GM18951 (cell line): ENCODE measurements at regions not wholly inside any gene's neighbourhood (a gene's known extent, or its start where the extent isn't known, plus 50 kb on each side); places are given as distances from the start of the nearest gene placed in this dataset.
"Not testable (repeated sequence)": the region's sequence is repeated elsewhere in the genome, so short reads cannot be mapped to it uniquely, and the experiment has no call there.

Experiments
- POLR2A ChIP-seq: IDR thresholded peaks from 4 replicates; pipeline ENCODE4 v1.6.1; 2011; ENCODE audit warnings: mild to moderate bottlenecking; ENCODE audit not compliant: insufficient read length, insufficient read depth; ENCODE audit errors: extremely low read depth
- in situ Hi-C: fragments of 300-500 bp; cut with MboI; formaldehyde crosslinking; loops from one replicate; pipeline ENCODE4 v1.12.0; 2022; ENCODE audit warnings: low sequenced_read_pairs, mixed read lengths, inconsistent platforms; ENCODE audit not compliant: unreplicated experiment

- TF ChIP-seq POLR2A: no peak
- in situ Hi-C loops: no loop called here
These were observed 284.6 kb downstream of the C16orf95 start for GRCh38 chr16:87032554-87032953.

DNA sequence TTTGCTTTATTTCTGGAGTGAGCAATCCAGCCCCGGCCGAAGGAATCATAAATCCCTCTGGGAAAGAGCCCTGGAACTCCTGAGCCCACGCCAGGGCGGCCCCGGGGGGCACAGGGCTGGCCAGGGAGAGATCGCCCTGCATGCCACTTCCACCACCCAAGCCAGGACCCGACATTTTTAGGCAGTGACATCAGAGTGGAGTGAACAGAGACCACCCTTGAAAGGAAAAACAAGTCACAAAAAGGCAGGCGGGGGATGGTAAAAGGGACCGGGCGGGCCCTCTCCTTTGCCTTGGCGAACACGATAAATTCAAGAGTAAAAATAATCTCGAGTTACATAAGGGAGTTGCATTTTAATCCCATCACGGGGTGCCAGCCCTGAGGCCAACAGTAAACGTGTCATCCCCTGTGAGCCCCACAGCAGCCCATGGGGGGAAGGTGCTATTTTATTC is 284.1 kb downstream of the C16orf95 start:
- in situ Hi-C loops: no loop called here
- no peak for TF ChIP-seq POLR2A

DNA sequence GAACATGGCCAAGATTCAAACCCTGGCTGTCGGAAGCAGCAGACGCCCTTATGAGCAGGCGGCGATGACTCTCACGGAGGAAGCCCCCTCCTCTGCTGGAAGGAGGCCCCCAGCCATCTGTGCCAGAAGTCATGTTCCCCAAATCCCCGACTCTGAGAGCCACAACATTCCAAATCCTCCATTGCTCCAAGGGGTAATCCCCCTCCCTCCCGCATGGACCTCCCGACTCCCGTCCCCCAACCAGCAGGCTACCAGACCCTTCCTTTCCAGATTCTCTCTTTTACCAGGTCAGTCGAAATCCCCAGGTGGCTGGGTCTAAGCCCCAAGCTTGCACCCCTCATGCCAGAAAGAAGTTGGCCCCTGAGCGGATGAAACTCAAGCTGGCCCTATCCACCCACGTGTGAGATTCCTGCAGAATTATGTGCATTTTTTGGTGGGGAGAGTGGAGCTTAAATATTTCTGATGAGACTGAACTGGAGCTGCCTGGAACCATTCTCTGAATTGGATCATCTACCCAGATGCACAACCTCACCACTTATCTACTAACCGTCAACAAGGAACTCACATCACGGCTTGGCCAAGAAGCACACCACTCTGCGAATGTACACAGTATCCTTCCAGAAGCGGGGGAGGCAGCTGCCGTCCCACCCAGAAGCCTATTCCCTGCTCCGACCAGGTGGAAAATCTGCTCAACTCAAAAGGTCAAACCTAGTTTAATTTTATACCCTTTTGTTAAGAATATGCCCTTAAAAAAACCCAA is 283.5 kb downstream of the C16orf95 start:
- TF ChIP-seq POLR2A: no peak
- in situ Hi-C loops: no loop called here

- in situ Hi-C loops: no loop called here
- no peak for TF ChIP-seq POLR2A
These were observed 282.9 kb downstream of the C16orf95 start for GRCh38 chr16:87034317-87034716.

GRCh38 chr16:87035053-87035452 is 282.1 kb downstream of the C16orf95 start:
- in situ Hi-C loops: no loop called here
- no peak for TF ChIP-seq POLR2A

GRCh38 chr16:87037012-87037411 is 280.2 kb downstream of the C16orf95 start:
- in situ Hi-C loops: no loop called here
- TF ChIP-seq POLR2A: no peak

DNA sequence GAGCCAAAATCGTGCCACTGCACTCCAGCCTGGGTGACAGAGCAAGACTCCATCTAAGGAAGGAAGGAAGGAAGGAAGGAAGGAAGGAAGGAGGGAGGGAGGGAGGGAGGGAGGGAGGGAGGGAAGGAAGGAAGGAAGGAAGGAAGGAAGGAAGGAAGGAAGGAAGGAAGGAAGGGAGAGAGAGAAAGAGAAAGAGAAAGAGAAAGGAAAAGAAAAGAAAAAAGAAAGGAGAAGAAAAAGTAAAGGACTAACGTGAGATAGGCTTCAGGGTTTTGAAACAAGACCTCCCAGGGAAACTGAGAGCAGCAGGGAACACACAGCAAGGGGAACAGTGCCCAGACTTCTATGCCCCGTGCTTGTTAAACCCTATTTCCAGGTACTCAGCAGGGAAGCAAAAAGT is 278.7 kb downstream of the C16orf95 start:
- in situ Hi-C loops: not testable (repeated sequence)

DNA sequence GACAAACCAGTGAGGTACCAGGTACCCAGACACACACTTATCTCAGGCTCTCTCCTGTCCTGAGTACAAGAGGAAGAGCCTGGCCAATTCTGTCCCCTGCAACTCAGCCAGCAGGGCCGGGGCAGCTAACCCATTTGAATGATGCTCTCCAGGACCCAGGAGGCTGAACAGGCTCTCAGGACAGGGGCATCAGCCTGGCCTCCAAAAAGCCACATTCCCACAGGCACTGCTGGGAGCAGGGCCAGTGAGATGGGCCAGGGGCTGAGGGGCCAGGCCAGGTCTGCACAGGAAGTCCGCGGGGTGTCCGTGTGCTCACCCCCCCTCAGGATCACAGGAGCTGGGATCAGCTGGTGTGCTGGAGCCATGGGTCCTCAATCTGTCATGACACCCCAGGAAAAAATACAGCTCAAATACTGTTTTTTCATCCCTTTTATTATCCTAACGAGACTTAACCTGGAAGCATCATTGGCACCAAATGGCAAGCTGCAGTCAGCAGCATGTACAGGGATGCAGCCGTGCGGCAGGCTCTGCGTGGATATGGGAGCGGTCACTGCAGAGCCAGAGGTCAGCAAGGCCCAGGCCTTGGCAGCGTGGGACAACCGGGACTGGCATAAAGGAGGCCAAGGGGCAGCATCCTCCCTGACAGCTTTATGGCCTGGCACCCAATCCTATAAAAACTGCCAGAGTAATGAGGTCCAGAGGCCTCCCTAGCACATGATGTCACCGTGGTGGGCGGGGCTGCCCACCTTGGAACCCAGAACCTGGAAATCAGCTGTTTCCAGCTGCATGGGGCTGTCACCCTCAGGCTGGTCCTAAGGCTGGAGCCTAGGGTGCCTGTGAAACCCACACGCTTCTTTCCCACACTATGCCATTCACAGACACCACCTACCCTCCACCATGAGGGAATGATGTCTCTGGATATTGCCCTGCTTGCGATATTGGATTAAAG is 276.7 kb downstream of the C16orf95 start:
- no peak for TF ChIP-seq POLR2A

DNA sequence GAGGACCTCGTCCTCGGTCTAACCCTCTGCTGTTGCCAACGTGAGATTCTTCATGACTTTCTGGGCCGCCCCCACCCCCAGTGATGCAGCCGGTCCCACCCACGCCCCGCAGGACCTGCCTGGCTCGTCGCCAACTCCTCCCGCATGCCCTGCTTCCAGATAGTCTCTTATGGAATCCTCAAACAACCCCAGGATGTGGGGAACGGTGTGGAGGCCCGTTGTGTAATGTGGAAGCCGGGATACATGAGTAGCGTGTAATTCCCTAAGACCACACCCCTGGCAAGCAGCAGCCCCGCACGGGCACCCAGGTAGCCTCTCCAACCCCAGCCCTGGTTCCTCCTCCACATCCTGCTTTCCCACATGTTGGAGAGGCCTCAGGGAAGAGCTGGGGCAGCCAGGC is 275.9 kb downstream of the C16orf95 start:
- no peak for TF ChIP-seq POLR2A
- in situ Hi-C loops: no loop called here

More for the DNA sequence above, 276.7 kb downstream of the C16orf95 start:
- in situ Hi-C loops: no loop called here

GRCh38 chr16:87042551-87043230 is 274.5 kb downstream of the C16orf95 start:
- in situ Hi-C loops: no loop called here
- no peak for TF ChIP-seq POLR2A

- in situ Hi-C loops: no loop called here
- TF ChIP-seq POLR2A: no peak
These were observed 273.8 kb downstream of the C16orf95 start for GRCh38 chr16:87043231-87044031.

GRCh38 chr16:87044032-87044382 is 273.2 kb downstream of the C16orf95 start:
- TF ChIP-seq POLR2A: no peak
- in situ Hi-C loops: no loop called here
